ENCODE measurements at regions not wholly inside any gene's neighbourhood (a gene's known extent, or its start where the extent isn't known, plus 50 kb on each side); places are given as distances from the start of the nearest gene placed in this dataset.
"Not testable (repeated sequence)": the region's sequence is repeated elsewhere in the genome, so short reads cannot be mapped to it uniquely, and the experiment has no call there.

GRCh38 chr16:19955084-19955483, 70.4 kb upstream of the GPRC5B start:
- not testable (repeated sequence) for TF ChIP-seq YY1 (IDR thresholded peaks at IDR 0.05; ENCODE audit: insufficient read depth, insufficient read length); ZNF274 (IDR thresholded peaks at IDR 0.05; ENCODE audit: low read depth, low read length)

All from NT2/D1 (cell line).